LHCN-M2 (cell line): ENCODE measurements at regions not wholly inside any gene's neighbourhood (a gene's known extent, or its start where the extent isn't known, plus 50 kb on each side); places are given as distances from the start of the nearest gene placed in this dataset.

Experiments used
- DNase-seq: peaks from one replicate; pipeline ENCODE4 v3.0.0-alpha.2; 2012; ENCODE audit warnings: low read depth

- no peak for DNase-seq
These were observed 384.0 kb upstream of the IRX4 start for GRCh38 chr5:2266641-2267240.

GRCh38 chr5:2265341-2265740 is 382.6 kb upstream of the IRX4 start:
- DNase-seq: no peak

GRCh38 chr5:2263763-2264162 is 381.0 kb upstream of the IRX4 start:
- no peak for DNase-seq

- no peak for DNase-seq
These were observed 379.9 kb upstream of the IRX4 start for GRCh38 chr5:2262620-2263019.

GRCh38 chr5:2261004-2261703 is 378.4 kb upstream of the IRX4 start:
- DNase-seq: no peak

- no peak for DNase-seq
These were observed 377.7 kb upstream of the IRX4 start for GRCh38 chr5:2260211-2261003.

GRCh38 chr5:2259494-2260107 is 376.9 kb upstream of the IRX4 start:
- no peak for DNase-seq

- no peak for DNase-seq
These were observed 376.1 kb upstream of the IRX4 start for GRCh38 chr5:2258861-2259260.

GRCh38 chr5:2257326-2258244 is 374.9 kb upstream of the IRX4 start:
- DNase-seq: no peak

- no peak for DNase-seq
These were observed 374.1 kb upstream of the IRX4 start for GRCh38 chr5:2256691-2257280.

GRCh38 chr5:2255915-2256690 is 373.4 kb upstream of the IRX4 start:
- no peak for DNase-seq

- DNase-seq: no peak
These were observed 372.4 kb upstream of the IRX4 start for GRCh38 chr5:2254880-2255750.

GRCh38 chr5:2254406-2254805 is 371.7 kb upstream of the IRX4 start:
- DNase-seq: no peak

- no peak for DNase-seq
These were observed 370.6 kb upstream of the IRX4 start for GRCh38 chr5:2253040-2253975.

- DNase-seq: no peak
These were observed 369.0 kb upstream of the IRX4 start for GRCh38 chr5:2251751-2252150.

GRCh38 chr5:2251298-2251697 is 368.6 kb upstream of the IRX4 start:
- no peak for DNase-seq

GRCh38 chr5:2250365-2250950 is 367.7 kb upstream of the IRX4 start:
- no peak for DNase-seq

- no peak for DNase-seq
These were observed 366.7 kb upstream of the IRX4 start for GRCh38 chr5:2249442-2249841.
